Jurkat, Clone E6-1 (cell line): ENCODE measurements at regions not wholly inside any gene's neighbourhood (a gene's known extent, or its start where the extent isn't known, plus 50 kb on each side); places are given as distances from the start of the nearest gene placed in this dataset.

Experiments used
- DNase-seq: peaks from one replicate; pipeline ENCODE4 v3.0.0-alpha.2; 2011; ENCODE audit warnings: low read depth, low spot score
- H3K4me3 ChIP-seq: 2 replicates; pipeline ENCODE4 v1.5.1; 2011; ENCODE audit warnings: mild to moderate bottlenecking, low read length, control low read depth, moderate library complexity

GRCh38 chr10:130739016-130739756 is 572.3 kb downstream of the TCERG1L start:
- DNase-seq, result no peak
- no peak overlapping the region for H3K4me3 ChIP-seq

- no peak overlapping the region for H3K4me3 ChIP-seq
These were observed 571.8 kb downstream of the TCERG1L start for GRCh38 chr10:130739757-130740145.

GRCh38 chr10:130740166-130740565 is 571.4 kb downstream of the TCERG1L start:
- H3K4me3 ChIP-seq, result no peak overlapping the region
- no peak for DNase-seq

More at GRCh38 chr10:130739757-130740145, 571.8 kb downstream of the TCERG1L start:
- DNase-seq, result no peak

- no peak overlapping the region for H3K4me3 ChIP-seq
- no peak for DNase-seq
These were observed 570.4 kb downstream of the TCERG1L start for GRCh38 chr10:130740915-130741750.

- DNase-seq, result no peak
- no peak overlapping the region for H3K4me3 ChIP-seq
These were observed 569.3 kb downstream of the TCERG1L start for GRCh38 chr10:130741901-130742855.

GRCh38 chr10:130742941-130743675 is 568.4 kb downstream of the TCERG1L start:
- no peak overlapping the region for H3K4me3 ChIP-seq
- no peak for DNase-seq

GRCh38 chr10:130743751-130744271 is 567.7 kb downstream of the TCERG1L start:
- no peak for DNase-seq
- H3K4me3 ChIP-seq, result no peak overlapping the region

- no peak for DNase-seq
- H3K4me3 ChIP-seq, result no peak overlapping the region
These were observed 566.9 kb downstream of the TCERG1L start for GRCh38 chr10:130744631-130745030.

GRCh38 chr10:130745251-130745650 is 566.3 kb downstream of the TCERG1L start:
- DNase-seq, result no peak
- H3K4me3 ChIP-seq, result no peak overlapping the region

- no peak overlapping the region for H3K4me3 ChIP-seq
- DNase-seq, result no peak
These were observed 565.7 kb downstream of the TCERG1L start for GRCh38 chr10:130745821-130746220.

GRCh38 chr10:130746311-130746710 is 565.2 kb downstream of the TCERG1L start:
- no peak overlapping the region for H3K4me3 ChIP-seq
- no peak for DNase-seq

GRCh38 chr10:130747356-130747755 is 564.2 kb downstream of the TCERG1L start:
- no peak for DNase-seq
- H3K4me3 ChIP-seq, result no peak overlapping the region

- no peak for DNase-seq
- no peak overlapping the region for H3K4me3 ChIP-seq
These were observed 563.6 kb downstream of the TCERG1L start for GRCh38 chr10:130747946-130748345.

GRCh38 chr10:130748409-130749057 is 563.0 kb downstream of the TCERG1L start:
- DNase-seq, result no peak

GRCh38 chr10:130749911-130750310 is 561.6 kb downstream of the TCERG1L start:
- no peak for DNase-seq
- H3K4me3 ChIP-seq, result no peak overlapping the region

More at GRCh38 chr10:130748409-130749057, 563.0 kb downstream of the TCERG1L start:
- no peak overlapping the region for H3K4me3 ChIP-seq

- DNase-seq, result no peak
- no peak overlapping the region for H3K4me3 ChIP-seq
These were observed 561.1 kb downstream of the TCERG1L start for GRCh38 chr10:130750441-130750840.

GRCh38 chr10:130751106-130751840 is 560.2 kb downstream of the TCERG1L start:
- no peak for DNase-seq
- no peak overlapping the region for H3K4me3 ChIP-seq
